ENCODE measurements at regions not wholly inside any gene's neighbourhood (a gene's known extent, or its start where the extent isn't known, plus 50 kb on each side); places are given as distances from the start of the nearest gene placed in this dataset.
A peak's percentile ranks its signal among the peaks of the same experiment; 100 is the strongest.

DNA sequence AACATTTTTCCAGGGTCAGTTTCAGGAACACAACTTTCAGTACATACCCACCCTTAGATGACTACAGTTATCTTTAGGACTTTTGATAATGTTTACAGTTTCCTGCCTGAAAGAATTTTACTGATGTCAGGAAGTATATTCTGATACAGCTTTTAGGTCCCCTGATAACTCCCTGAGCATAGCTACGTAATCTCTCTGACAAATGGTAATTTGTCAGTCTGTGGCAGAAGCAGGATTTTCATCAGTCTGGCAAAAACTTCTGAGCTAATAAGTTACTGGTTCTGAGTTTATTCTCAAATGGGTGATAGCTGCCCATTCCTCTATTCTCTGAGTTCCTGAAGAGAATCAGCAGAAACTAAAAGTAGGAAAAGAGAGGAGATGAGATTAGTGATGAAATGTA lies 270.1 kb upstream of the MTPN start:
- DNase-seq: no peak

DNA sequence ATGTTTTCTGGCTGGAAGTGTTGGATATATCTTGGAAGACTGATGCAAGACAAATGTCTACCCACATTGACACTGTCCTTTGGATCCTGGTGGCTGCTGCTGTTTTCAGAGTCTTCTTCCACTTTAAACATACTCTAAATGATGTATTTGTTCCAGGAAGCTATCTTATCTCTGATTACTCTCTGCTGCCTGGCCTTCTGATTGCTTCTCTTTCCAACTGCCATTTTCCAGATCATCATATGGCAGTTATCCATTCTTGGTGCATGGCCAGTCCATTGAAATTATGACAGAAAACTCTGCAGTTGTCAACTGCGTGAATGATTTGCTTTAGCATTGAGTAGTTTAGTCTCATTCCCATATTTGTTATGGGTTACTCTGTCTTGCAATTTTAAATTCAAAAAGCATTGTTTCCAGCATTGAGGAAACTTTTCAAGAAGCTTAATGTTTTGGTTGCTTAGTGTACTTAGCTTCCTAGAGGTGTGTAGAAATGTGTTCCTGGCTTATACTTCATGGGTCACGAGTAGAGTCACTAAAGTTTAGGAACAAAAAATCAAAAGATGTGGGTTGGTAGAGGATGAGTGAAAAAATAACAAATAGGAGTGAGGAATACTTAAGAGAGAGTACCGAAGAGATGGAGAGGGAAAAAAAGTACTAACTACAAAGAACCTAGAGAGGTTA lies 268.3 kb upstream of the MTPN start:
- DNase-seq: no peak

GRCh38 chr7:136234040-136234439 lies 256.9 kb upstream of the MTPN start:
- DNase-seq: peak; percentile 1

DNA sequence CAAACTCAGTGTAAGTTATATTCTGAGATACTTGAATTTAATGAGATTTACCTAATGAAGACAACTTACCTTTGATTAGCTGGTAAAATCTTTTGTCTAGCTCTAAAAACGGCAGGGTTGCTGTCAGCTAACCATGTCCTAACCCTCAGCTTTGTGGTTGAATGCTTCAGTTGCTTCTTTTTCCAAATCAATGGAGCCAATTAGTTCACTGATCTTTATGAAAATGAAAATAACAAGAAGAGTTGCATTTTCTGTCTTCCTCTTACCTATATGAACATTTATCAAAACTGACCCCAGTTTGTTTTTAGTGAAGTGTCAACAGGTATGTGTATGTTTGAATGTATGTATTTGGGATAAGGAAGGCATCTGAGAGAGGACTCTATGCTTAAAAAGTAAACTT lies 253.1 kb upstream of the MTPN start:
- DNase-seq: no peak

- no peak for DNase-seq
Observed at GRCh38 chr7:136229790-136230189, 252.6 kb upstream of the MTPN start.

DNA sequence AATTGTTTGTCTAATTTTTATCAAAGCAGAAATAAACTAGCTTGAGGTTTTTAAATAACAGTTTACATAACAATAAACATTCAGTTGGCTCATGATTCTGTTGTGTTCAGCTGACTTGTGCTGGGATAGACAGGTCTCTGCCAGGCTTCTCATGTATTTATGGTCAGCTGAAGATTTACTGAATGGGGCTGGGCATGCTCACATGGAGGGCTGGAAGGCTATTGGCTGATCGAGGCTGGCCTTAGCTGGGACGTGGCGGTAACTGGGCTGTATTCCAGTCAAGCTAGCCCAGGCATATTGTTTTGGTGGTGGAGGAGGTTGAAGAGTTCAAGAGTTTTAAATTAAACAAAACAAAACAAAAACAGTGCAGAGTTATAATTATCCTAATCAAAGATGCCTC lies 251.0 kb upstream of the MTPN start:
- DNase-seq: no peak

- no peak for DNase-seq
Observed at GRCh38 chr7:136214356-136214755, 237.2 kb upstream of the MTPN start.

GRCh38 chr7:136213012-136213411 lies 235.9 kb upstream of the MTPN start:
- DNase-seq: no peak

- no peak for DNase-seq
Observed at GRCh38 chr7:136210664-136211063, 233.5 kb upstream of the MTPN start.

DNA sequence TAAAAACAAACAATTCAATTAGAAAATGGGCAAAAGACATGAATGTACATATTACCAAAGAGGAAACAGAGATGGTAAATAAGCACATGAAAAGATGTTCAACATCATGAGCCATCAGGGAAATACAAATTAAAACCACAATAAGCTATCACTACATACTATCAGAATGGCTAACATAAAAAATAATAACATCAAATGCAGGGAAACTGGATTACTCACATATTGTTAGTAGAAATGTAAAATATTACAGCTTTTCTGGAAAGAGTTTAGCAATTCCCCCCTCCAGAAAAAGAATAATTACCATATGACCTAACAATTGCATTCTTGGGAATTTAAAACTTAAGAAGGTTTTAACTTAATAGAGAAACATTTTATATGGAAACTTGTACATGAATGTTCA lies 232.9 kb upstream of the MTPN start:
- no peak for DNase-seq

DNA sequence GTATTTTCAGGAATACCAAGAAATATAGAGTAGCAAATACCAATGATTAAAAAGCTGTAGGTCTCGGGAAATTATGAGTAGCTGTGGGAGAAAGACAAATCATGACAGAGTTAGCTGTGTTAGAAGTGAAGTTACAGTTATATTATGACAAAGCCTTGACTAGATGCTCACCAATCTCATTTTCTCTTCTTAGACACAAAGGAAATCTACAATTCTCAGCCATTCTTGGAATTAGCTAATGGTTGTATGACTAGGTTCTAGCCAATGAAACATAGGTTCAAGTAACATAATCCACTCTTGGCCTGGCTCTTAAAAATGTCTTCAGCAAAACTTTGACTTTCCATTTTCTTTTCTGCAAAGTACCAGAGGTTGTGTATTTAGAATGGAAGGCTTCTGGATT lies 228.8 kb upstream of the MTPN start:
- DNase-seq: no peak

DNA sequence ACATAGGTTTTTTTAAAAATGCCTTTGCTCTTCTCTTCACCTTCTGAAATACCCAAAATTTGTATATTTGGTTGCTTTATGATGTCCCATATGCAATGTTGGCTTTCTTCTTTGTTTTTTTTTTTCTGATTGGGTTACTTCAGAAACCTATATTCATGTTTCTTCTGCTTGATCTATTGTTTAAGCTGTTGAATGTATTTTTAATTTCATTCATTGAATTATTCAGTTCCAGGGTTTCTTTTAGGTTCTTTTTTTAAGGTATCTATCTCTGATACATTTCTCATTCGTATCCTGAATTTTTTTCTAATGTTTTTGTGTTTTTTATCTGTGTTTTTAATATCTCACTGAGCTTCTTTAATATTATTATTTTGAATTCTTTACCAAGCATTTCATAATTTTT lies 221.0 kb upstream of the MTPN start:
- no peak for DNase-seq

DNA sequence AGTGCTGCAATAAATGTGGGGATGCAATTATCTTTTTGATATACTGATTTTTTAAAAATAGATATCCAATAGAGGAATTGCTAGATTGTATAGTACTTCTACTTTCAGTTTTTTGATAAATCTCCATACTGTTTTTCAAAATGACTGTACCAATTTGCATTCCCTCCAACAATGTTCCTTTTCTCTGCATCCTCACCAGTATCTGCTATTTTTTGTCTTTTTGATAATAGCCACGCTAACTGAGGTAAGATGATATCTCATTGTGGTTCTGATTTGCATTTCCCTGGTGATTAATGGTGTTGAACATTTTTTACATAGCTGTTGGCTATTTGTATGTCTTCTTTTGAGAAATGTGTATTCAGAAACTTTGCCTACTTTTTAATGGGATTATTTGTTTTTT lies 217.7 kb upstream of the MTPN start:
- DNase-seq: no peak

GRCh38 chr7:136193940-136194339 lies 216.8 kb upstream of the MTPN start:
- no peak for DNase-seq

- DNase-seq: no peak
Observed at GRCh38 chr7:136189506-136189998, 212.4 kb upstream of the MTPN start.

GRCh38 chr7:136186281-136186680 lies 209.1 kb upstream of the MTPN start:
- DNase-seq: no peak

- no peak for DNase-seq
Observed at GRCh38 chr7:136184719-136185118, 207.6 kb upstream of the MTPN start.

DNA sequence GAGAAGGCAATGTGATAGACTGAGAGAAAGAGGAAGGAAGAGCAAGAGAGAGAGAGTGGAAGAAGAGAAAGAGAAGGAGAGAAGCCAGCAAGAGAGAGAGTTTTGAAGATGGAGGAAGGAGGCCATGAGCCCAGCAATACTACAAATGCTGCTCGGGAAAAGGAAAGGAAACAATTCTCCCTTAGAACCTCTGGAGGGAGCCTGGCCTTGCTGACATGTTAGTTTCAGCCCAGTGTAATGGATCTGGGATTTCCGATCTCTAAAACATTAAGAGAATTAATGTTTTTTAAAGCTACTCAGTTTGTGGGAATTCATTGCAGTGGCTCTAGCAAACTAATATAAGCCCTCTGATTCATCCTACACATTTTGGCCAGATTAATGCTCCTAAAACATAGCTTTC lies 206.8 kb upstream of the MTPN start:
- DNase-seq: no peak

DNA sequence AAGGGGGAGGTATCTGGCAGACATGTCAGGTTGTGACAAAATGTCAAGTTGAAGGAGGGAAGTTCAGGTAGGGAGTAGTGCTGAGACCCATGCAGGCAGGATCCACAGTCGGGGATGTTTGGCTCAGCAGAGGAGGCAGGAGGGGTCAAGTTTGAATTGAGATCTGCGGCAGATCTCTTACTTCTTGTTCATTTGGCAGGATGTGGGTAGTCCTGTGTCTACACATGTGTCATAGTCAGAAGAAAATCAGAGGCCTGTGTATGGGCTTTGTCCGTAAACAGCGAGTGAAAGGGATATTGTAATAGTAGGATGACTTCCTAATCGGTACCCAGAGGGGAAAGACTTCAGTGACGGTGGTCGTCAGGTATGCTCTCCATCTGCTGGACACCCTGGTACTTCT lies 203.8 kb upstream of the MTPN start:
- DNase-seq: no peak

GRCh38 chr7:136179851-136180721 lies 202.9 kb upstream of the MTPN start:
- DNase-seq: no peak

DNA sequence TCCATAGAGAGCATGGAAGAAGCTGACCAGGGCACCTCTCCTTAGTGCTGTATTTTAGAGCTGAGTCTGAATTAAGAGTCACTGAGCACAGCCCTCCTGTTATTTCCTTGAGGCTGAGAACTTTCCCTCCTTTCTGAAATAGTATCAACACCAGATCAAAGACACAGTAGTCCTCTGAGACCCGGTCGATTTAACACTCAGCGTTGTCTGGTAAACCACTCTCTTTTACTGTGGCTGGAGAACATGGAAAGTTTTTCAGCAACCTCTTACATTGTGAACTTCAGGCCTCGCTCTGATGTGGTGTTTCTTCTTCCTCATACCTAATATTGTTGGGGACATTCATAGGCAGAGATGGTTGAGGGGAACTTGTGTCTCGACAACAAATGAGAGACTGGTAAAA lies 202.0 kb upstream of the MTPN start:
- no peak for DNase-seq

DNA sequence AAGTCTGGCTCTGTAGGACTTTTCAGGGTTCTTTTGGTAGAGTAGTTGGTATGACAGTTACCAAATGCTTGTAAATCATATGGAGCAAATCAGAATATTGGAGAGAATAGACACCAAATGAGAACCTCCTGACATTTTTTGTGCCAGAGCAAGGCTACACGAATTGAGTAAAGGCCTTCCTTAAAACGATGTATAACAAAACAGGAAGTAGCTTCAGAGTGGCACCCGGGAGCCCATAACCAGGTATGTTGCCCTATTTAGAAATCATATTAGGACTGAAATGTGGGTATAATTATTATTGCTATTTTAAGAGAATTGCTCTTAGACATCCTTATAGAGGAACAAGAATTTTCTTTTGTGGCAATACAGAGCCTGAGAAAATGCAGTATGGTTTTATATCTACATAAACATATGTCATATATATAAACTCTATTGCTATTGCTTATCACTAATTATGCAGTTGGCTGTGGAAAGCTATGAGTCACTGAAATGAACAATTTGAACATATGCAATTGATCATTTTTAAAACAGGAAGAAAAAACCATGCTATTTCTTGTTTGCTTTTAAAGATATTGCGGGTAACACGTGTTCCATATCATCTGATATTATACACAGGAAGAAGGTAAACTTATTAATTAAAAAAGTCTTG lies 197.4 kb upstream of the MTPN start:
- DNase-seq: no peak

- no peak for DNase-seq
Observed at GRCh38 chr7:136173874-136174273, 196.7 kb upstream of the MTPN start.

DNA sequence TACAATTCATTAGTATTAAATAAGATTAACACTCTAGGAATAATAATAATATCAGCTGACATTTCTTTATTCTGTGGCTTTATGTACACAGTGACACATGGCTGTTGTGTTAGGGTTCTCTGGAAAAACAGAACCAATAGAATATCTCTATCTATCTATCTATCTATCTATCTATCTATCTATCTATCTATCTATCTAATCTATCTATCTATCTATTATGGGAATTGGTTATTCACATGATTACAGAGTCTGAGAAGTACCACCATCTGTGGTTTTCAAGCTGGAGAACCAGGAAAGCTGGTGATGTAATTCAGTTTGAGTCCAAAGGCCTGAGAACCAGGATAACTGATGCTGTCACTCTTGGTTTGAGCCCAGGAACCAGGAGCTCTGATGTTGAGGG lies 194.1 kb upstream of the MTPN start:
- DNase-seq: no peak
